Activated CD8-positive, alpha-beta T cell treated with anti-CD3 and anti-CD28 coated beads for 36 hours (primary cell): ENCODE measurements at regions not wholly inside any gene's neighbourhood (a gene's known extent, or its start where the extent isn't known, plus 50 kb on each side); places are given as distances from the start of the nearest gene placed in this dataset.

Source experiments
- ATAC-seq: fragments of 200-7000 bp; cut with Tn5 transposase; one replicate; pipeline ENCODE4 v1.10.0; 2021; ENCODE audit warnings: mild to moderate bottlenecking, moderate library complexity
- CTCF ChIA-PET: fragments of 350-600 bp; sonication (Branson Sonifier 250); formaldehyde crosslinking; loops from one replicate; lab custom pipeline; 2021; ENCODE audit warnings: antibody characterized with exemption; lab: Charles Lee
- POLR2A ChIA-PET: fragments of 350-600 bp; sonication (Branson Sonifier 250); formaldehyde crosslinking; loops from one replicate; lab custom pipeline; 2021; ENCODE audit warnings: antibody characterized with exemption; lab: Charles Lee
- DNase-seq: peaks from one replicate; pipeline ENCODE4 v3.0.0-alpha.2; 2020
- H3K27ac Mint-ChIP-seq: one replicate; pipeline ENCODE4 v1.8.0; 2021; ENCODE audit warnings: mild to moderate bottlenecking, mixed read lengths
- H3K27me3 Mint-ChIP-seq: one replicate; pipeline ENCODE4 v1.8.0; 2021; ENCODE audit warnings: mixed read lengths
- H3K36me3 Mint-ChIP-seq: one replicate; pipeline ENCODE4 v1.8.0; 2021; ENCODE audit warnings: low read depth, mixed read lengths
- H3K4me1 Mint-ChIP-seq: one replicate; pipeline ENCODE4 v1.8.0; 2021; ENCODE audit warnings: low read depth, mixed read lengths
- H3K4me3 Mint-ChIP-seq: one replicate; pipeline ENCODE4 v1.8.0; 2021; ENCODE audit warnings: mild to moderate bottlenecking, moderate library complexity, mixed read lengths
- H3K9me3 Mint-ChIP-seq: one replicate; pipeline ENCODE4 v1.8.0; 2021; ENCODE audit warnings: mixed read lengths
- intact Hi-C: fragments of 100-400 bp; cut with micrococcal nuclease; formaldehyde crosslinking; loops from one replicate; pipeline ENCODE4 v1.10.0; 2022
- TF ChIP-seq, protein P1 (sequence below): fragments of 200-600 bp; IDR thresholded peaks from one replicate; pipeline ENCODE4 v1.8.0; 2022; ENCODE audit warnings: antibody characterized with exemption, mild to moderate bottlenecking

DNA sequence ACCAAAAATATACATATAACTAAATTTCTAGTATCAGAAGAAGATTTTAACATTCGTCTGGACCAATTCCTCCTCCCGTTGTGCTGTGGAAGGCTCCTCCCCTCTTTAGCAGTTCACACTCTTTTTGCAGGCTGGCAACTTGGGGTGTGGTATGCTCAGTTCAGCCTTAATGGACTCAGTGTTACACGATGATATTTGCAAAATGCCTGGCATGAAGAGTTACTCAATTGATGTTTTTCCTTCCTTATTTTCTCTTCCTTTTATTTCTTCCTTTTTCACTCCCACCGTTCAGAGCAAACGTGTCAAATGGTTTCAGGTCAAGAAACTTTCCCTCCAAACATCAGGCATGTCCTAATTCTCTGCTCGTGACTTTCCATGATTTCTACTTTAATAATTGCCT, 248.3 kb downstream of the PHF14 start:
- POLR2A ChIA-PET: no interaction called here
- no peak overlapping the region for H3K27ac Mint-ChIP-seq
- intact Hi-C loops: no loop called here
- H3K4me1 Mint-ChIP-seq: no peaks in the 10 kb centered on the region
- no peaks in the 10 kb centered on the region for H3K36me3 Mint-ChIP-seq
- DNase-seq (no peak), ATAC-seq (no peak)
- H3K4me3 Mint-ChIP-seq: no peak overlapping the region
- CTCF ChIA-PET: no interaction called here
- no peaks in the 10 kb centered on the region for H3K9me3 Mint-ChIP-seq
- TF ChIP-seq, protein P1, sequence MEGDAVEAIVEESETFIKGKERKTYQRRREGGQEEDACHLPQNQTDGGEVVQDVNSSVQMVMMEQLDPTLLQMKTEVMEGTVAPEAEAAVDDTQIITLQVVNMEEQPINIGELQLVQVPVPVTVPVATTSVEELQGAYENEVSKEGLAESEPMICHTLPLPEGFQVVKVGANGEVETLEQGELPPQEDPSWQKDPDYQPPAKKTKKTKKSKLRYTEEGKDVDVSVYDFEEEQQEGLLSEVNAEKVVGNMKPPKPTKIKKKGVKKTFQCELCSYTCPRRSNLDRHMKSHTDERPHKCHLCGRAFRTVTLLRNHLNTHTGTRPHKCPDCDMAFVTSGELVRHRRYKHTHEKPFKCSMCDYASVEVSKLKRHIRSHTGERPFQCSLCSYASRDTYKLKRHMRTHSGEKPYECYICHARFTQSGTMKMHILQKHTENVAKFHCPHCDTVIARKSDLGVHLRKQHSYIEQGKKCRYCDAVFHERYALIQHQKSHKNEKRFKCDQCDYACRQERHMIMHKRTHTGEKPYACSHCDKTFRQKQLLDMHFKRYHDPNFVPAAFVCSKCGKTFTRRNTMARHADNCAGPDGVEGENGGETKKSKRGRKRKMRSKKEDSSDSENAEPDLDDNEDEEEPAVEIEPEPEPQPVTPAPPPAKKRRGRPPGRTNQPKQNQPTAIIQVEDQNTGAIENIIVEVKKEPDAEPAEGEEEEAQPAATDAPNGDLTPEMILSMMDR: no peak
- H3K27me3 Mint-ChIP-seq: no peaks in the 10 kb centered on the region

DNA sequence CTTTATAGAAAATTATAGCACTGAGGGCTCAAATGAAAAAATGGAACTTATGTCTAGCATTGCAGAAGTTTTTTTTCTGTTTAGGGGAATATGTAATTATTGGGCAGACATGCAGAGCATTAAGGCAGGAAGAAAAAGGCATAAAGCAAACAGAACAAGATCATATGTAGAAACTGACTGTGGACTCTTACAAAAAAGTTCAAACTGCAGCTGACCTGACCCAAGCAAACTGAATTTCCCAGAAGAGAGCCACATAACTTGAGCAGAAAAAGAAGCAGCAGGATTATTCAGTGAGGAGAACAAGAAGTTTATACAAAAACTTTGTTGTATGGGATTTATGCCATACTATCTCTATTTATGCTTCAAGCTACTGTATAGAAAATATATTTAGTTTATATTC, 250.9 kb downstream of the PHF14 start:
- DNase-seq: no peak
- CTCF ChIA-PET: interaction anchor here (3.0 kb wide), 1 partner anchor 12 kb away, joined by 14 read pairs; no protein-coding TSS in a partner anchor
- POLR2A ChIA-PET: no interaction called here

DNA sequence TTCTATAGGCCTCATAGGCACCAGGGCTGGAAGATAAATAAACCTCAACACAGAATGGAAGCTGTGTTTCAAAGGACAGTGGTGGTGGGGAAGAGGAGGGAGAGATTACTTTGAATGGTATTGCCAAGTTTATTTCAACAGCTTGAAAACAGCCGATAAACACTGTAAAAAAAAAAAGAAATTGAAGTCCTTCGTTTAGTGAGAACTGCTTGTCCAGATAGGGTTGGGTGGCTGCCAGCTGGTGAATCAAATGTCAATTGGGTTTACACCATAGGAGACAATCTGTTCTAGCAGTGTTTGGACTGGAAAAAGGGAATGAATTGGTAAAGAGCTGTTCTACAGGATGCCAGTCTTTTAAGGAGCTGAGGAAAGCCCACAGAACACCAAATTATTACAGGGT, 254.8 kb downstream of the PHF14 start:
- Mint-ChIP-seq H3K4me3 (no peak overlapping the region), H3K36me3 (no peaks in the 10 kb centered on the region), H3K27ac (no peak overlapping the region), H3K27me3 (no peaks in the 10 kb centered on the region), H3K9me3 (no peaks in the 10 kb centered on the region), H3K4me1 (peaks cover 2% of the 10 kb centered on the region)
- POLR2A ChIA-PET: interaction anchor here (0.7 kb wide), 1 partner anchor 1905 kb away, joined by 3 read pairs; no protein-coding TSS in a partner anchor
- DNase-seq (no peak), ATAC-seq (no peak)
- CTCF ChIA-PET: interaction anchor here (1.3 to 2.1 kb wide), 3 partner anchors 9 to 17 kb away, joined by 3 to 11 read pairs (median 3); no protein-coding TSS in a partner anchor
- intact Hi-C loops: no loop called here
- TF ChIP-seq, protein P1: no peak

More for the DNA sequence above, 250.9 kb downstream of the PHF14 start:
- H3K36me3 Mint-ChIP-seq: no peaks in the 10 kb centered on the region
- no peak overlapping the region for H3K4me3 Mint-ChIP-seq
- no peak overlapping the region for H3K27ac Mint-ChIP-seq
- H3K9me3 Mint-ChIP-seq: no peaks in the 10 kb centered on the region
- TF ChIP-seq, protein P1: no peak
- no peaks in the 10 kb centered on the region for H3K27me3 Mint-ChIP-seq
- no peaks in the 10 kb centered on the region for H3K4me1 Mint-ChIP-seq
- no peak for ATAC-seq
- intact Hi-C loops: no loop called here

DNA sequence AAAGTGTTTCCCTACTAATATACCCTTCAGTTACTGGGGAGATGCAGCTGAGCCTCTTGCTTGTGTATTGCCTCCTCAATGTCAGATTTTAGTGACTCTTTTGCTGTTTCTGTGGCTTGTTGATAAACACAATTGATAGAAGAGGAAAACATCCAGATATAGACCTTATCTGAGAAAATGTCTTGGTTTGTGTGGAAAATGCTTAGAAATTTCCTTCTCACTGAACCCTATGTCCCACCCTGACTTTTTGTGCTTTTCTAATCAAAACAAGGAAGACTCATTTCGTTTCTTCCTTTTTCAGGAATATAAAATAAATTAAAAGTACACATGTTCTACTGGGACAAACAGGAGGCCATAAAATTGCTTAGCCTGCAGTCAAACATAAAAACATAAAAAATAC, 257.5 kb downstream of the PHF14 start:
- peaks cover 2% of the 10 kb centered on the region for H3K4me1 Mint-ChIP-seq
- no peak overlapping the region for H3K4me3 Mint-ChIP-seq
- intact Hi-C loops: no loop called here
- H3K27me3 Mint-ChIP-seq: no peaks in the 10 kb centered on the region
- H3K36me3 Mint-ChIP-seq: no peaks in the 10 kb centered on the region
- CTCF ChIA-PET: interaction anchor here (1.5 kb wide), 1 partner anchor 19 kb away, joined by 7 read pairs; no protein-coding TSS in a partner anchor
- H3K27ac Mint-ChIP-seq: no peak overlapping the region
- DNase-seq: no peak
- no peak for ATAC-seq
- no peaks in the 10 kb centered on the region for H3K9me3 Mint-ChIP-seq
- TF ChIP-seq, protein P1: no peak
- POLR2A ChIA-PET: no interaction called here

DNA sequence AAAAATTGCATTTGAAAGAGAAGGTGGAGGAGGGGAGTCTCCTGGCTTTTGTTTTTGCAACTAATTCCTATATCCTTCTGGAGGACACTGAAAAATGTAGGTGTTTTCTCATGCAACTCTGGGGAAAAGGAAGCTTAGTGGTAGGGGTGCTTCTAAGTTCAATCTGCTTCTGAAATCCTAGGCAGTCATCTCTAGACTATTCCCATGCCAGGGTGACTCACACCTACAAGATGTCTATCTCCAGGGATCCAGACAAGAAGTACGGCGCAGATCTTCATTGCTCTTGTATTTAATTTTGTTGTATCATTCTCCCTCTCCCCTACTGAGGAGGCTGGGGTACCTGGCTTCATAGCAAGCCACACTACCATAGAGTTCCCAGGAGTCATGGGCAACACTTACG, 258.8 kb downstream of the PHF14 start:
- ChIA-PET CTCF (no interaction called here), POLR2A (no interaction called here)
- H3K9me3 Mint-ChIP-seq: no peaks in the 10 kb centered on the region
- no peak for DNase-seq
- no peak overlapping the region for H3K4me3 Mint-ChIP-seq
- intact Hi-C loops: no loop called here
- ATAC-seq: no peak
- peaks cover 2% of the 10 kb centered on the region for H3K4me1 Mint-ChIP-seq
- H3K36me3 Mint-ChIP-seq: no peaks in the 10 kb centered on the region
- H3K27me3 Mint-ChIP-seq: no peaks in the 10 kb centered on the region
- H3K27ac Mint-ChIP-seq: no peak overlapping the region
- TF ChIP-seq, protein P1: no peak
